BJ (cell line): ENCODE measurements at regions not wholly inside any gene's neighbourhood (a gene's known extent, or its start where the extent isn't known, plus 50 kb on each side); places are given as distances from the start of the nearest gene placed in this dataset.

Source experiments
- CTCF ChIA-PET: fragments of 350-600 bp; formaldehyde crosslinking; extraction: SDS; loops from one replicate; lab custom pipeline; 2021; ENCODE audit warnings: antibody characterized with exemption, inconsistent platforms; lab: Yijun Ruan, JAX
- POLR2A ChIA-PET: fragments of 300-600 bp; sonication (Branson Sonifier 250); formaldehyde crosslinking; extraction: SDS; loops from one replicate; lab custom pipeline; 2021; ENCODE audit warnings: antibody characterized with exemption; lab: Charles Lee
- DNase-seq: peaks from one replicate; pipeline ENCODE4 v3.0.0-alpha.2; 2011; ENCODE audit warnings: low read depth
- H3K27me3 ChIP-seq: 2 replicates; pipeline ENCODE4 v1.6.0; 2011; ENCODE audit warnings: low read length; ENCODE audit not compliant: control insufficient read depth, insufficient read depth
- H3K36me3 ChIP-seq: 2 replicates; pipeline ENCODE4 v1.5.1; 2011; ENCODE audit warnings: low read length; ENCODE audit not compliant: control insufficient read depth, insufficient read depth
- H3K4me3 ChIP-seq: 2 replicates; pipeline ENCODE4 v1.5.1; 2011; ENCODE audit warnings: low read depth, mild to moderate bottlenecking, control low read depth, low read length
- CTCF ChIP-seq: IDR thresholded peaks from 2 replicates; pipeline ENCODE4 v1.5.1; 2011; ENCODE audit warnings: low read depth, mild to moderate bottlenecking, control low read depth, inconsistent platforms, low read length, moderate library complexity; ENCODE audit not compliant: insufficient read depth

DNA sequence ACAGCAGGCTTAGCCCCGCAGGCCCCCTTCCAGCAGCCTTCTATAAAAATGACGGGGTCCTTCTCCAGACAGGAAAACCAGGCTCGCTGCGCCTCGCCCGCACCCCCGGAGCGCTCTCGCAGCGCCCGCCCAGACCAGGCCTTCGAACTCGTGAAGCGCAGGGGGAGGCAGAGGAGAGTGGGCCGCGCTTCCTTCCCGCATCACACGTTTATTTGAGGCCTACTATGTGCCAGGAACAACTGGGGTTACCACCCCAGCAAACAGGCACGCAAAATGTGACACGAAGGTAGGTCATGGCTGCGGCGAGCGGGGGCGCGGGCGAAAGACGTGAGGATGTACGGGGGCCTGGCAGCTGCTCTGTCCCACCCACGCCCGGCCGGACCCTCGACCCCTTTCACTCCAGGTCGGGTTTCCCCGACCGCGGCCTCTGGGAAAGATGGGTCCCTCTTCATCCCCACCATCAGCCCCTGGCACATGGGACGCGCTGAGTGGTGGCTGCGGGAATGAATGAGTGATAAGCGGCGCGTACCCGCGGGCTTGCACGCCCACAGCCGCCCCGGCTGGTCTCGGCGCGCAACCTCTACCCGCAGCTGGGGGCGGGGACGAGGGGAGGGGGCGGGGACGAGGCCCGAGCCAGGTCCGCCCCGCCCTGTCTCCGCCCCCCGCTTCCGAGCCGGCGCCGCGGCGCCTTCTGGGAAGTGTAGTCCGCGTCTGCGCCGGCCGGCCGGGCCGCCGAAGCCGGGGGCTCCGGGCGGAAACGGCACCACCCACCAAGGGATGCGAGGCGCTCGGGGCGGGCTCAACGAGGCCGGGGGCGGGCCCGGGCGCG is 59.1 kb downstream of the ZNF467 start:
- Histone ChIP-seq H3K36me3 (no peaks in the 10 kb centered on the region), H3K27me3 (no peaks in the 10 kb centered on the region), H3K4me3 (peak overlapping the region; percentile 81)
- CTCF ChIA-PET, result interaction anchor here (0.8 kb wide), 1 partner anchor 9 kb away, joined by 3 read pairs; no protein-coding TSS in a partner anchor
- DNase-seq, result peak; percentile 10
- no peak for TF ChIP-seq CTCF
- POLR2A ChIA-PET, result no interaction called here

DNA sequence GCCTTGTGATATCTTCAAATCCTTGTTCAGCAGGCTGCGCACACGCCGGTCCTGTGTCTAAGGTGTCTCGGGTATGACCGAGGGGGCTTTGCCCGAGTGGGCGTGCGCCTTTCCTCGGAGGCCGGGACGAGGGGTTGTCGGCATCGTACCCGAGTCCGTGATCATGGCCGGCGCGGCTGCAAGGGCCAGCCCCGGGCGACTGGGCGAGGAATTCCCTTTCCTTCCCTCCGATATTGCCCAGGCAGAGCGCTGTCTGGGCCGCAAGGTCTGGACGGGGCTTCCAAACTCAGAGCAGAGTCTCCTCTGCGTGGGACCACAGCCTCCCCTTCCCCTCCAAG is 59.7 kb downstream of the ZNF467 start:
- DNase-seq, result no peak
- CTCF ChIA-PET, result interaction anchor here (0.6 to 0.9 kb wide), 3 partner anchors 10 to 1406 kb away, joined by 3 read pairs; no protein-coding TSS in a partner anchor
- no peak for TF ChIP-seq CTCF
- Histone ChIP-seq H3K36me3 (no peaks in the 10 kb centered on the region), H3K4me3 (no peak overlapping the region), H3K27me3 (no peaks in the 10 kb centered on the region)
- POLR2A ChIA-PET, result no interaction called here

DNA sequence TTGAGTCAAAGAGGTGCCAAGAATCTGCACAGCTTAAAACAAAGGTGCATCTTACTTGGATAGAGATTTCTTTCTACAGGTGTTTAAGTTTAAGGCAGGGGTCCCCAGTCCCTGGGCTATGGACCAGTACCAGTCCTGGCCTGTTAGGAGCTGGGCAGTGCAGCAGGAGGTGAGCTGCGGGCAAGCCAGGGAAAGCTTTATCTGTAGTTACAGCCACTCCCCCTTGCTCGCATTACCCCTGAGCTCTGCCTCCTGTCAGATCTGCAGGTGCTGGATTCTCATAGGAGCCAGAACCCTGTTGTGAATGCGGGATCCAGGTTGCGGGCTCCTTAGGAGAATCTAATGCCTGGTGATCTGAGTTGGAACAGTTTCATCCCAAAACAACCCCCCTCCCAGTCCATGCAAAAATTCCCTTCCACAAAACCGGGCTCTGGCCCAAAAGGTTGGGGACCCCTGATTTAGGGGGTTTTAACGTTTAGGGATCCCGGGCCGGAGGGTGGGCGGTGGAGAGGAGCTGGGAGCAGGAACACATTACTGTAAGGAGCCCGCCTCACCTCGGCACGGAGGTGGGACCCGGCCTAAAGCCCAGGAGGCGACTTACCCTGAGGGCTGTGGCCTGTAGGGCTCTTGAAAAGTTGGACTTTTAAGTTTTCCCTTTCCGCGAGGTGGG is 60.2 kb downstream of the ZNF467 start:
- H3K27me3 ChIP-seq, result no peaks in the 10 kb centered on the region
- no peak for DNase-seq
- no peaks in the 10 kb centered on the region for H3K36me3 ChIP-seq
- POLR2A ChIA-PET, result no interaction called here
- CTCF ChIA-PET, result interaction anchor here (0.6 to 0.9 kb wide), 2 partner anchors 29 to 1407 kb away, joined by 3 read pairs; no protein-coding TSS in a partner anchor
- H3K4me3 ChIP-seq, result no peak overlapping the region
- no peak for TF ChIP-seq CTCF

GRCh38 chr7:149708026-149708425 is 65.4 kb downstream of the ZNF467 start:
- ChIA-PET CTCF (interaction anchor here (1.6 kb wide), 1 partner anchor 83 kb away, joined by 3 read pairs; no protein-coding TSS in a partner anchor), POLR2A (no interaction called here)
- DNase-seq, result no peak
- Histone ChIP-seq H3K27me3 (no peaks in the 10 kb centered on the region), H3K4me3 (no peak overlapping the region), H3K36me3 (no peaks in the 10 kb centered on the region)
- no peak for TF ChIP-seq CTCF

DNA sequence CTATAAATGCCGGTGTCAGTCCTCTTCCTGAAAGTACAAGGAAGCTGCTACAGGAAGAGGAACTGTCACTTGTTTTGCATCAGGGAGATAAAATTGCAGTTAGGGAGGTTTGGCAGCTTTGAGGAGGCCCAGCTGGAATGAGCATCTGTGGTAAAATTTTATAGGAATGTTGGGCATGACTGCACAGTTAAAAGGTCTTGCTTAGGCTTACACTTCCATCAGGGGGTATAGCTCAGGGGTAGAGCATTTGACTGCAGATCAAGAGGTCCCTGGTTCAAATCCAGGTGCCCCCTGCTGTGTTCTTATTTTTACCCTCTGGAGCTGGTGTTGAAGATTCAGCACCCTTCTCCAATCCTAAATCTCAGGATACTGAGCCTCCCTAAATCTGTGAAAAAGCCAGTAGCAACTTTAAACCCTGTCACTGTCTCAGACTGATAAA is 65.9 kb downstream of the ZNF467 start:
- no peak for TF ChIP-seq CTCF
- ChIA-PET POLR2A (no interaction called here), CTCF (interaction anchor here (0.8 to 1.6 kb wide), 2 partner anchors 21 to 83 kb away, joined by 3 read pairs; no protein-coding TSS in a partner anchor)
- DNase-seq, result no peak
- Histone ChIP-seq H3K36me3 (no peaks in the 10 kb centered on the region), H3K27me3 (no peaks in the 10 kb centered on the region), H3K4me3 (no peak overlapping the region)
